ENCODE measurements at regions not wholly inside any gene's neighbourhood (a gene's known extent, or its start where the extent isn't known, plus 50 kb on each side); places are given as distances from the start of the nearest gene placed in this dataset.

DNA sequence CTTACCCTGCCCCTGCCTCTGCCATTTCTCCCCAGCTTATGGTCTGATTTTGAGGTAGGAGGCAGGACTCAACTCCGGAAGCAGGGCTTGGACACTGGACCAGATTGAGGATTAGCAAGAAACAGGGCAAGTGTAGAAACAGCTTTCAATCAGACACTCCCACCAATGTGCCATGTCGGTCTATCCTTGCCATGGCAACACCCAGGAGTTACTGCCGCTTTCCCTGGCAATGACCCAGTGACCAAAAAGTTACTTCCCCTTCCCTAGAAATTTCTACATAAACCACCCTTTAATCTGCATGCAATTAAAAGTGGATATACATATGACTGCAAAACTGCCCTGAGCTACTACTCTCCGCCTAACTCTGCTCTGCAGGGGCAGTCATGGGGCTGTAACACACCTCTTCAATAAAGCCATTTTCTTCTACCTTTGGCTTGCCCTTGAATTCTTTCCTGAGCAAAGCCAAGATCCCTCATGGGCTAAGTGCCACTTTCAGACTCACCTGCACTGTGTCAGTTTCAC, 156.7 kb downstream of the LPIN1 start:
- TF ChIP-seq POLR2A (IDR thresholded peaks at IDR 0.05), result no peak
- TF ChIP-seq, protein P1, sequence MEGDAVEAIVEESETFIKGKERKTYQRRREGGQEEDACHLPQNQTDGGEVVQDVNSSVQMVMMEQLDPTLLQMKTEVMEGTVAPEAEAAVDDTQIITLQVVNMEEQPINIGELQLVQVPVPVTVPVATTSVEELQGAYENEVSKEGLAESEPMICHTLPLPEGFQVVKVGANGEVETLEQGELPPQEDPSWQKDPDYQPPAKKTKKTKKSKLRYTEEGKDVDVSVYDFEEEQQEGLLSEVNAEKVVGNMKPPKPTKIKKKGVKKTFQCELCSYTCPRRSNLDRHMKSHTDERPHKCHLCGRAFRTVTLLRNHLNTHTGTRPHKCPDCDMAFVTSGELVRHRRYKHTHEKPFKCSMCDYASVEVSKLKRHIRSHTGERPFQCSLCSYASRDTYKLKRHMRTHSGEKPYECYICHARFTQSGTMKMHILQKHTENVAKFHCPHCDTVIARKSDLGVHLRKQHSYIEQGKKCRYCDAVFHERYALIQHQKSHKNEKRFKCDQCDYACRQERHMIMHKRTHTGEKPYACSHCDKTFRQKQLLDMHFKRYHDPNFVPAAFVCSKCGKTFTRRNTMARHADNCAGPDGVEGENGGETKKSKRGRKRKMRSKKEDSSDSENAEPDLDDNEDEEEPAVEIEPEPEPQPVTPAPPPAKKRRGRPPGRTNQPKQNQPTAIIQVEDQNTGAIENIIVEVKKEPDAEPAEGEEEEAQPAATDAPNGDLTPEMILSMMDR (IDR thresholded peaks at IDR 0.05), result no peak
- TF ChIP-seq EP300 (IDR thresholded peaks at IDR 0.05), result no peak

Data from tibial nerve (tissue), 4 donors.